GM18870 (cell line): ENCODE measurements at regions not wholly inside any gene's neighbourhood (a gene's known extent, or its start where the extent isn't known, plus 50 kb on each side); places are given as distances from the start of the nearest gene placed in this dataset.

Source experiments
- ATAC-seq: cut with Tn5 transposase; IDR thresholded peaks from one replicate; pipeline ENCODE4 v1.9.1; 2021; ENCODE audit warnings: moderate library complexity; ENCODE audit not compliant: unreplicated experiment

GRCh38 chr11:134640536-134640935 lies 228.5 kb upstream of the B3GAT1 start:
- no peak for ATAC-seq

GRCh38 chr11:134639586-134640330 lies 227.7 kb upstream of the B3GAT1 start:
- ATAC-seq, result no peak

GRCh38 chr11:134638796-134639430 lies 226.9 kb upstream of the B3GAT1 start:
- no peak for ATAC-seq

GRCh38 chr11:134637091-134638015 lies 225.3 kb upstream of the B3GAT1 start:
- no peak for ATAC-seq

- no peak for ATAC-seq
These were observed 224.0 kb upstream of the B3GAT1 start for GRCh38 chr11:134636071-134636470.

GRCh38 chr11:134634897-134635831 lies 223.1 kb upstream of the B3GAT1 start:
- no peak for ATAC-seq

- ATAC-seq, result no peak
These were observed 221.2 kb upstream of the B3GAT1 start for GRCh38 chr11:134633276-134633675.

GRCh38 chr11:134632347-134633119 lies 220.5 kb upstream of the B3GAT1 start:
- ATAC-seq, result no peak

- ATAC-seq, result no peak
These were observed 218.8 kb upstream of the B3GAT1 start for GRCh38 chr11:134630861-134631260.

GRCh38 chr11:134628426-134628825 lies 216.4 kb upstream of the B3GAT1 start:
- ATAC-seq, result no peak

GRCh38 chr11:134626032-134626431 lies 214.0 kb upstream of the B3GAT1 start:
- no peak for ATAC-seq

- no peak for ATAC-seq
These were observed 213.6 kb upstream of the B3GAT1 start for GRCh38 chr11:134625631-134626030.

GRCh38 chr11:134625151-134625550 lies 213.1 kb upstream of the B3GAT1 start:
- ATAC-seq, result no peak

GRCh38 chr11:134624166-134624920 lies 212.3 kb upstream of the B3GAT1 start:
- ATAC-seq, result no peak

GRCh38 chr11:134623711-134624110 lies 211.7 kb upstream of the B3GAT1 start:
- ATAC-seq, result no peak

- no peak for ATAC-seq
These were observed 210.4 kb upstream of the B3GAT1 start for GRCh38 chr11:134622458-134622857.

- no peak for ATAC-seq
These were observed 205.3 kb upstream of the B3GAT1 start for GRCh38 chr11:134617360-134617759.

GRCh38 chr11:134616038-134616437 lies 204.0 kb upstream of the B3GAT1 start:
- ATAC-seq, result no peak

GRCh38 chr11:134615041-134615615 lies 203.1 kb upstream of the B3GAT1 start:
- no peak for ATAC-seq
